KOPT-K1 (cell line): ENCODE measurements at regions not wholly inside any gene's neighbourhood (a gene's known extent, or its start where the extent isn't known, plus 50 kb on each side); places are given as distances from the start of the nearest gene placed in this dataset.

ENCODE experiments used
- H3K27ac ChIP-seq: fragments of 200-600 bp; sonication (generic); 2 replicates; pipeline ENCODE4 v1.5.1; 2016; ENCODE audit warnings: antibody characterized with exemption, mild to moderate bottlenecking, low read depth, low read length; ENCODE audit not compliant: poor library complexity, severe bottlenecking
- H3K36me3 ChIP-seq: fragments of 200-600 bp; sonication (generic); 2 replicates; pipeline ENCODE4 v1.5.1; 2017; ENCODE audit warnings: antibody characterized with exemption, mild to moderate bottlenecking, low read length, moderate library complexity; ENCODE audit not compliant: insufficient read depth
- H3K9me3 ChIP-seq: fragments of 200-600 bp; sonication (generic); 2 replicates; pipeline ENCODE4 v1.5.1; 2017; ENCODE audit warnings: antibody characterized with exemption, low read length, mild to moderate bottlenecking; ENCODE audit not compliant: insufficient read depth, poor library complexity, severe bottlenecking

GRCh38 chr9:110146373-110146772 is 61.6 kb downstream of the C9orf152 start:
- peak overlapping the region; percentile 100 for H3K27ac ChIP-seq
- H3K36me3 ChIP-seq, result peaks cover 47% of the 10 kb centered on the region

GRCh38 chr9:110148384-110148783 is 59.6 kb downstream of the C9orf152 start:
- Histone ChIP-seq H3K9me3 (no peaks in the 10 kb centered on the region), H3K27ac (peak overlapping the region; percentile 100), H3K36me3 (peaks cover 47% of the 10 kb centered on the region)

More at GRCh38 chr9:110146373-110146772, 61.6 kb downstream of the C9orf152 start:
- H3K9me3 ChIP-seq, result no peaks in the 10 kb centered on the region

GRCh38 chr9:110148891-110149290 is 59.1 kb downstream of the C9orf152 start:
- H3K27ac ChIP-seq, result peak overlapping the region; percentile 100
- peaks cover 49% of the 10 kb centered on the region for H3K36me3 ChIP-seq
- no peaks in the 10 kb centered on the region for H3K9me3 ChIP-seq
